Right kidney (tissue), 1 donor: ENCODE measurements at regions not wholly inside any gene's neighbourhood (a gene's known extent, or its start where the extent isn't known, plus 50 kb on each side); places are given as distances from the start of the nearest gene placed in this dataset.
A peak's percentile ranks its signal among the peaks of the same experiment; 100 is the strongest.

Source experiments
- DNase-seq: peaks from one replicate; pipeline ENCODE4 v3.0.0-alpha.2; 2016

DNA sequence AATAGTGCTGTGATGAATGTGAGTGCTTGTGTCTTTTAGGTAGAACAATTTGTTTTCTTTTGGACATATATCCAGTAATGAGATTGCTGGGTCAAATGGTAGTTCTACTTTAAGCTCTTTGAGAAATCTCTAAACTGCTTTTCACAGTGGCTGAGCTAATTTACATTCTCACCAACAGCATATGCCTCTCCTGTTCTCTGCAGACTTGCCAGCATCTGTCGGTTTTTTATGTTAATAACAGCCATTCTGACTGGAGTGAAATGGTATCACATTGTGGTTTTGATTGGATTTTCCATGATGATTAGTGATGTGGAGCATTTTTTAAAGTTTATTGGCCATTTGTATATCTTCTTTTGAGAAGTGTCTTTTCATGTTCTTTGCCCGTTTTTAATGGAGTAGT, 647.3 kb upstream of the ADAMTS5 start:
- no peak for DNase-seq

GRCh38 chr21:27606422-27606821, 639.5 kb upstream of the ADAMTS5 start:
- no peak for DNase-seq

DNA sequence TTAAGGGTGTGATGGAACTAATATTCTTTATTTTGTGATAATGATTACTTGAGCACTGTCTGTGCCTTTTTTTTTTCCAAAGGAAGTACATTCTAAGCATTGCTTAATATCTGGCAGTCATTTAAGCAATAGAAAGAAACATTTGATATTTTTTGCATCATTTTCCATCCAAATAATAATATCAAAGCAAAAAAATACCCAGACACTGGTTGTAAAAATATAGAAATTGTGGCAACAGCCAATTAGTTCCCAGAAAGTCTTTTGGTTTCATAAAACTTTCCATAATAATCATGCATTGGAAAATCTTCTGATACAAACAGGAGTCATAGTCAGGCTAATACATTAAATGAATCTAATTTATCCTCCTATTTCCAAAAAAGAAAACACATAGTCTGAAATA, 629.3 kb upstream of the ADAMTS5 start:
- DNase-seq = no peak

- DNase-seq = no peak
Measured at GRCh38 chr21:27595716-27596115, 628.8 kb upstream of the ADAMTS5 start.

GRCh38 chr21:27590271-27590670, 623.4 kb upstream of the ADAMTS5 start:
- no peak for DNase-seq

DNA sequence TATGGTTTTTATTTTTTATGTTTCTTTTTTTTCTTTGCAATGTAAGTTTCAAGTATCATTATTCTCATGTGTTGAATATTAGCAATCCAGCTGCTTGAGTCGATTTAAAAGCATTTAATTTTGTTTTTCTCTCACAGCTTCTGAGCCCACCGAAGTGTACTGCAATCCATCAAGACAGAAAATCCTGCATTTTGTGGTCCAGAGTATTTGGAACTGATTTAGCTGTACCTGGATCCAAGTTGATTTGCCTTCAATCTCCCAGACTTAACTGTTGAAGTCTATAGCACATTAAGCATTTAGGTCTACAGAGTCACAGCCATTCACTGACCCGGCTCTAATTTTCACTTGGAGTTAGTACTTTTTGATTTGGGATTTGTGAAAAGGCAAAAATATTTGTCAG, 622.9 kb upstream of the ADAMTS5 start:
- no peak for DNase-seq

DNA sequence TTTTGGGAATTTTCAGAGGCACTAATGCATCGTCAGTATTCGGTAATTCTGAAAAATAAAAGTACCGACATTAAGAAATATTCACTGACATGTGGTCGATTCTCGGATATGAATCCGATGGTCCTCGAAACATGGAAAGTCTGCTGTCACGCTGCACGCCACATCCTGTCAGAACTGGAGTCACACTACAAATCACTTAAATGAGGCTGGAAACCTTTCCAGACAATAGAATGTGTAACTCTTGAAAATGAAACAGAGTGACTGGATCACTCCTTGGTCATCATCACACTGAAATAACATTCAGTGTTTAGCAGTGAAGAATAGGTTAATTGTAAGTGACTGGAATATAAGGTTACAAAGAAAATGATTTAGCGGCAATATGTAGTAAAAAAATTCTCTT, 620.1 kb upstream of the ADAMTS5 start:
- no peak for DNase-seq

DNA sequence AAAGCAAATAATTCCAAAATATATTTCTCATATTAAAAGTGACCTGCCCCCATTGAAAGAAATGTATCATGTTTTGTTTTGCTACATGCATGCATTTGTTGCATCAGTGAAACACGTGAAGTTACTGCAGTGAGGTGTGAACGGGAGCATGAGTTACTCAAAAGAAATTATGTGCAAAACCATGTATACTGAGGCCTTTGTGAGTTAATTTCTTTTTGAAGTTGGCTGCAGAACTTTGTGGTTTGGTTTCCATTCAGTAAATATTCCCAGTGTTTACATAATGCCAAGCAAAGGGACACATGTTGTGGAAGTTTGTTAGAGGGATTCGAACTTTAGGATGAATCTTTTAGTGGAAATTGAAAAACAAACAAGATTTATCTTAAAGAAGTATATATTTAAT, 619.4 kb upstream of the ADAMTS5 start:
- no peak for DNase-seq

- DNase-seq = no peak
Measured at GRCh38 chr21:27584256-27584655, 617.4 kb upstream of the ADAMTS5 start.

- DNase-seq = no peak
Measured at GRCh38 chr21:27582948-27583430, 616.1 kb upstream of the ADAMTS5 start.

GRCh38 chr21:27582246-27582947, 615.5 kb upstream of the ADAMTS5 start:
- DNase-seq = no peak

DNA sequence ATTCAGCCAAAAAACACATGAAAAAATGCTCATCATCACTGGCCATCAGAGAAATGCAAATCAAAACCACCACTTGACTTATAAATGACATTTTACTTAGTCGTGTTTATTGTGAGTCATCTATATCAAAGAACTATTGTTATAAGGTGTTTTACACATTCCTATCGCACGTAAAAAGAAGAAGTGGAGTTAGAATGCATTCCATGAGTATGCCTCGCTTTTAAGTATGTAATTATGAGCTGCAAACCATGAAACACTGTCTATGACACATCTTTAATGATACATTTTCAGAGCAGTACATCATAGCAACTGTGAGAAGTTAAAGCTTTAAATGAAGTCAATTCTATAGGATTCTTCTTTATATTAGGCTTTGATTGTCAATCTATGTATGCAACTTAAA, 614.3 kb upstream of the ADAMTS5 start:
- DNase-seq = no peak

DNA sequence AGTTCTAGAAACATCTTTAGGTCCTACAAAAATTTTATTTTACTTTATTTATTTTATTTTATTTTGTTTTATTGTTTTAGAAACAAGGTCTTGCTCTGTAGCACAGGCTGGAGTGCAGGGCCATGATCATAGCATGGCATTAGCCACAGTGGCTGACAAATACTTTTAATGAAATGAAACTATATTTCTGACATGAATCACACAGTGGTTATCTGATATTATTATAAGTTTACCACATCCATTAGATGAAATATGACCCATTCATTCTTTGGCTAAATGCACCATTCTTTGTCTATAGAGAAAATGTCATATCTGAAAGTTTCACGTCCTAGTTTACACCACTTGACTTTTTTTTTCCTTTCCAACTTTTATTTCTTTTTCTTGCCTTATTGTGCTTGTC, 613.4 kb upstream of the ADAMTS5 start:
- DNase-seq = no peak

- no peak for DNase-seq
Measured at GRCh38 chr21:27578741-27579265, 611.9 kb upstream of the ADAMTS5 start.

- DNase-seq = no peak
Measured at GRCh38 chr21:27572696-27573095, 605.8 kb upstream of the ADAMTS5 start.

DNA sequence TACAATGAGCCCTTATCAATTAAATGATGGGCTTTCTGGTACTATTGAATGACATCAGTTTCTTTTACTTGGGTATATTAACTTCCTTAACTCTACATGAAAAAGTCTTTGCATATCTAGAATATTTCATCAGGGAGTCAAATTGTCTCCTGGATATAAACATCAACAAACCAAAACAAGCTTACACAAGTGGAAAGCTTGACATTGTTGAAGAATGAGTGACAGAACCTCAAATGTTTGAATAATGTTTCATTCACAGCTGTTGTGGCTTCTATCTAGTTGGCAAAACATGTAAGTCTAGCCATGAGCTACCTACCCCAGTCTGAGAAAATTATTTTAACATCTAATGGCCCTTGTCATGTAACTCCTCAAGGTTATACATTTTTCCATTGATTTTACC, 604.8 kb upstream of the ADAMTS5 start:
- DNase-seq = no peak

DNA sequence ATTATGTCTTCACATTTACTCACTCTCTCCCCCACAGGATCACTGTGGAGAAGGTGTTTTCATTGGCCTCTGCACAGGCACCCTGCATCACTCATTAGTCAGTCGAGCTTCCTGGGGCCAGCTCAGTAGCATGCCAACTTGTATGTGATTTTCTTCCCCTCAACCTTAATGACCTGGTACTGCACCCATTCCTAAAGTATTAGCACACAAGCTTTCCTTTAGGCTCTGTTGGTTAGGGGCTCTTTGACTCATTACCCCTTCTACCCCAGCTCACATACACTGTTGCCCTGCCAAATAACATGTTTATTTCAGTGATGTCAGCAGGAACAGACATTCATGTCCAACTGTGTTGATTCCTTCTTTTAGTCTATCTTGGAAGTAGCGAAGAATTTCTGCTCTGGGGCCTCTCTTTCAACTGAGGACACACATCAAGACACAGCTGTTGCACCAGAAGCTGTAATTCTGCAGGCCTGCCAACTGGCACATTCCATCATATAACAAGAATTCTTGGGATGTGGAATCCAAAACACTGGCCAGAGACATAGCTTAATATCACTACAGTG, 603.5 kb upstream of the ADAMTS5 start:
- DNase-seq = no peak

DNA sequence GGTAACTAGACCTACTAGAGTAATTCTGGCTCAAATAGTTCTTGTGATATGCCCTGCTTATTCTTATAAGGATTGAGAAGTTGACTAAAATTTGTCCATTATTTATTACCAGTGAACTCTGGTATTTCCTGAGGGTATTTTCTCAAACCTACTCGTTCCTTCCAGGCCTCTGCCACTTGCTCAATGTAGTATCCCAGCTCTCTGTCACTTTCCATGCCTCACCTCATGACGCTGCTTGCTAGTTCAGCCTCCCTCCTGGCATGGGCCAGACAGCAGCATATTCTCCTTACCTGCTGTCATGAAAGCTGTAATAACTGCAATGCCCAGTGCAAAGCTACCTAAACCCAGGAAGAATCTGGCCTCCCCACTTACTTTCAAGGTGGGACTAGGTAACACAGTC, 602.9 kb upstream of the ADAMTS5 start:
- DNase-seq = no peak

GRCh38 chr21:27569091-27569490, 602.2 kb upstream of the ADAMTS5 start:
- no peak for DNase-seq

GRCh38 chr21:27567381-27567780, 600.5 kb upstream of the ADAMTS5 start:
- no peak for DNase-seq

DNA sequence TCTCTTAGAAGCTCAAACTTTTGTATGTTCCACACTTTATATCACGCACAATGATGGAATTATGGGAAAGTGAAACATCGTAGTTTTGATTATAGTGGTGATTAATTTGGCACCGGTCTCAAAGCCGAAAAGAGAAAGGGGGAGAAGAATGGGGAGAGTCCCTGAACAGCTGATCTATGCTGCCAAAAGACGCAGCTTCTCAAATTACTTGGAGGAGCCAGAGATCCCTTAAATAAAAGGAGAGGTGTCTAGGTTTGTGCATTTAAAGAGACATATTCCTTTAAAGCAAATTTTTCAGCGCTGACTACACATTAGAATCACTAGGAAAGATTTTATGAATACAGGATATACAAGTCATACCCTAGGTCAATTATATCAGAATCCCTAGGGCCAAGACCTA, 599.6 kb upstream of the ADAMTS5 start:
- DNase-seq = no peak

DNA sequence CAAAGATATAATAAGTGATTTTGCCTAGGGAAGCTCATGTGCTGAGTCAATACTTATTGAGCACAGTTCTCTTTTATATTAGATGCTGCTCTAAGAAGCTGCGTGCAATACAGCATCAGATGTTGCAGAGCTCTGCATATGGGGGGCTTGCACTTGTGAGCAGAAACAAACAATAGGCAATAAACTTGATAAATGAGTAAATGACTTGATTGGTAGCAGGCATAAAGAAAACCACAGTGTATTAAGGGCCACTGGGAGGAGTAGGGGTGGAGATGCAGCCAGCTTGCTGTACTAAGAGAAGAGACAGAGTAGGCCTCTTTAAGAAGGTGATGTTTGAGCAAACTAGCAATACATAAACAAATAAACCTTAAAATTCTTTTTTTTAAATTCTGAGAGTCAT, 598.5 kb upstream of the ADAMTS5 start:
- no peak for DNase-seq

- peak; percentile 21 for DNase-seq
Measured at GRCh38 chr21:27564684-27565301, 597.9 kb upstream of the ADAMTS5 start.

- no peak for DNase-seq
Measured at GRCh38 chr21:27562303-27562702, 595.4 kb upstream of the ADAMTS5 start.
